ENCODE measurements at regions not wholly inside any gene's neighbourhood (a gene's known extent, or its start where the extent isn't known, plus 50 kb on each side); places are given as distances from the start of the nearest gene placed in this dataset.

DNA sequence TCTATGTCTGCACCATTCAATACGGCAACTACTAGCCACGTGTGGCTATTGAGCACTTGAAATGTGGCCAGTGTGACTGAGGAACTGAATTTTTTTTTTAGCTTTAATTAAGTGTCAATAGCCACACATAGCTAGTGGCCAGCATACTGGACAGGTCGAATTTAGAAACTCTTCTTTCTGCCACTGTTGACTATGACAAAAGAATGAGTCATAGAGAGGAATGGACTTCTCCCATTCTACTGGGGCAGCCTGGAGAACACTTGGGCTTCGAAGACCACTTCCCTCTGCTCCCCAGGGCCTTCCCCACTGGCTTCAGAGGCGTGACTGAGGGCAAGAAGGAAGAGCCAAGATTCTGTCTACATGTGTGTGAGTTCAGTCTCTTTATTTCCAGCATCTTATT is 137.5 kb downstream of the SNX10 start:
- Histone ChIP-seq H3K9me3 (ENCODE audit: low read depth) (no peaks in the 10 kb centered on the region), H3K27ac (no peak overlapping the region), H4K20me1 (ENCODE audit: insufficient read depth, poor library complexity, severe bottlenecking) (no peaks in the 10 kb centered on the region), H3K4me3 (no peak overlapping the region), H3K79me2 (no peaks in the 10 kb centered on the region), H3K9me2 (replicated peaks; ENCODE audit: insufficient read depth) (no peaks in the 10 kb centered on the region), H3K27me3 (no peaks in the 10 kb centered on the region), H3K4me2 (no peak overlapping the region), H3K36me3 (replicated peaks; ENCODE audit: insufficient read depth, low read depth) (no peaks in the 10 kb centered on the region), H2AFZ (no peak overlapping the region), H3K4me1 (ENCODE audit: insufficient read depth) (no peaks in the 10 kb centered on the region)
- WGBS (ENCODE audit: low lambda C conversion rate, missing lambda C conversion rate): 89% methylated on average over 5 of the region's 5 CpGs
- no peak for TF ChIP-seq EZH2 (IDR thresholded peaks at IDR 0.05; ENCODE audit: borderline replicate concordance)
- no peak for TF ChIP-seq EZH2phosphoT487 (IDR thresholded peaks at IDR 0.05; ENCODE audit: low read depth, severe bottlenecking, unreplicated experiment)
- TF ChIP-seq, protein P1, sequence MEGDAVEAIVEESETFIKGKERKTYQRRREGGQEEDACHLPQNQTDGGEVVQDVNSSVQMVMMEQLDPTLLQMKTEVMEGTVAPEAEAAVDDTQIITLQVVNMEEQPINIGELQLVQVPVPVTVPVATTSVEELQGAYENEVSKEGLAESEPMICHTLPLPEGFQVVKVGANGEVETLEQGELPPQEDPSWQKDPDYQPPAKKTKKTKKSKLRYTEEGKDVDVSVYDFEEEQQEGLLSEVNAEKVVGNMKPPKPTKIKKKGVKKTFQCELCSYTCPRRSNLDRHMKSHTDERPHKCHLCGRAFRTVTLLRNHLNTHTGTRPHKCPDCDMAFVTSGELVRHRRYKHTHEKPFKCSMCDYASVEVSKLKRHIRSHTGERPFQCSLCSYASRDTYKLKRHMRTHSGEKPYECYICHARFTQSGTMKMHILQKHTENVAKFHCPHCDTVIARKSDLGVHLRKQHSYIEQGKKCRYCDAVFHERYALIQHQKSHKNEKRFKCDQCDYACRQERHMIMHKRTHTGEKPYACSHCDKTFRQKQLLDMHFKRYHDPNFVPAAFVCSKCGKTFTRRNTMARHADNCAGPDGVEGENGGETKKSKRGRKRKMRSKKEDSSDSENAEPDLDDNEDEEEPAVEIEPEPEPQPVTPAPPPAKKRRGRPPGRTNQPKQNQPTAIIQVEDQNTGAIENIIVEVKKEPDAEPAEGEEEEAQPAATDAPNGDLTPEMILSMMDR (IDR thresholded peaks at IDR 0.05; ENCODE audit: poor library complexity): no peak
- DNase-seq (ENCODE audit: low spot score): no peak

DNA sequence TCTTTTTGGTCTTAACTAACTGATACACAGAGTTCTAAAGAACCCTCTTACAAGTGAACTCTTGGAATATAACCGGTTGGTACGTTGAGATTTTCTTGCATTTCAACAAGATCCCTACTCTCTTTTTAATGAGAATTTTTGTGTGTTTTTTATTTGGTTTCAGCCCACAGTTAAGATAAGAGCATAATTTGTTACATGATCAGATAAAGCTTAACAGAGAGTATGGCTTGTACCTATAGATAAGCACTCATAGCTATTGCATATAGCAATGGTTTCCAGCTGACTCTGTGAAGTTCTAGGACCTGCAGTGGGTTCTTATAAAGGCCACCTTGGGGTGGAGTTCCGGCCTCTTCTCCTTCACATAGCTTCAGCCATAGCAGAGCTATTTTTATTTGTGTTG is 143.3 kb downstream of the SNX10 start:
- 50% methylated on average over 3 of the region's 3 CpGs for WGBS (ENCODE audit: low lambda C conversion rate, missing lambda C conversion rate)
- DNase-seq (ENCODE audit: low spot score): no peak

DNA sequence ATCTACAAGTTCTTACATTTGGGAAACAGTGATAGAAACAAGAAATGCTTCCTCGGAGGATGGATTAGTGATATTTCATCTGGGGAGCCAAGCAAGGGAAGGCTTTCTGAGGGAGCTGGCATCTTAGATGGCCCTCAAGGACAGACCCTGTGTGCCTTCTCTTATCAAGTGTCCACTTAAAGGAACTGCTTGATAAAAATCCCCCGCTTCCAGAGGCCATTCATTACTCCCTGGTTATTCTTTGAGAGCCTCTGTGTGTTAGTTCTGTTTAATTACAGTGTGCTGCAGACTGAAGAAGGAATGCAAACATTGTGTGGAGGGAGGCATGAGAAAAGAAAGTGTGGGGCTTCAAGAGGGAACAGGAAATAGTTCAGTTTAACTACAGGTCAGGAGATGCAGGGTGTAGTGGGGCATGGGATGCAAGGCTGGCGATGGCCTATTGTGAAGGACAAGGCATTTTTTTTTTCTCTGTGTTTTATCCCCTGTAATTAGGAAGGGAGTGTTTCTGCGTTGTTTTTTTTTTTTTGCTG is 145.4 kb downstream of the SNX10 start:
- H3K4me3 ChIP-seq: no peak overlapping the region
- peaks cover 11% of the 10 kb centered on the region for H3K4me1 ChIP-seq (ENCODE audit: insufficient read depth)
- peak overlapping the region; percentile 59 for H3K27ac ChIP-seq
- WGBS (ENCODE audit: low lambda C conversion rate, missing lambda C conversion rate): 57% methylated on average over 4 of the region's 4 CpGs
- peak overlapping the region; percentile 17 for H3K4me2 ChIP-seq
- H4K20me1 ChIP-seq (ENCODE audit: insufficient read depth, poor library complexity, severe bottlenecking): no peaks in the 10 kb centered on the region
- H2AFZ ChIP-seq: no peak overlapping the region
- H3K36me3 ChIP-seq (replicated peaks; ENCODE audit: insufficient read depth, low read depth): no peaks in the 10 kb centered on the region
- H3K9me2 ChIP-seq (replicated peaks; ENCODE audit: insufficient read depth): no peaks in the 10 kb centered on the region
- no peaks in the 10 kb centered on the region for H3K79me2 ChIP-seq
- DNase-seq (ENCODE audit: low spot score): no peak
- TF ChIP-seq, protein P1 (IDR thresholded peaks at IDR 0.05; ENCODE audit: poor library complexity): no peak
- no peak for TF ChIP-seq EZH2 (IDR thresholded peaks at IDR 0.05; ENCODE audit: borderline replicate concordance)
- H3K27me3 ChIP-seq: no peaks in the 10 kb centered on the region
- H3K9me3 ChIP-seq (ENCODE audit: low read depth): no peaks in the 10 kb centered on the region

More for the DNA sequence above, 143.3 kb downstream of the SNX10 start:
- Histone ChIP-seq H3K27ac (no peak overlapping the region), H3K79me2 (no peaks in the 10 kb centered on the region), H3K9me3 (ENCODE audit: low read depth) (no peaks in the 10 kb centered on the region), H3K9me2 (replicated peaks; ENCODE audit: insufficient read depth) (no peaks in the 10 kb centered on the region), H3K4me3 (no peak overlapping the region), H3K36me3 (replicated peaks; ENCODE audit: insufficient read depth, low read depth) (no peaks in the 10 kb centered on the region), H3K27me3 (no peaks in the 10 kb centered on the region), H2AFZ (no peak overlapping the region), H3K4me1 (ENCODE audit: insufficient read depth) (peaks cover 7% of the 10 kb centered on the region), H4K20me1 (ENCODE audit: insufficient read depth, poor library complexity, severe bottlenecking) (no peaks in the 10 kb centered on the region), H3K4me2 (no peak overlapping the region)
- TF ChIP-seq EZH2 (IDR thresholded peaks at IDR 0.05; ENCODE audit: borderline replicate concordance): no peak
- TF ChIP-seq, protein P1 (IDR thresholded peaks at IDR 0.05; ENCODE audit: poor library complexity): no peak
- no peak for TF ChIP-seq EZH2phosphoT487 (IDR thresholded peaks at IDR 0.05; ENCODE audit: low read depth, severe bottlenecking, unreplicated experiment)

DNA sequence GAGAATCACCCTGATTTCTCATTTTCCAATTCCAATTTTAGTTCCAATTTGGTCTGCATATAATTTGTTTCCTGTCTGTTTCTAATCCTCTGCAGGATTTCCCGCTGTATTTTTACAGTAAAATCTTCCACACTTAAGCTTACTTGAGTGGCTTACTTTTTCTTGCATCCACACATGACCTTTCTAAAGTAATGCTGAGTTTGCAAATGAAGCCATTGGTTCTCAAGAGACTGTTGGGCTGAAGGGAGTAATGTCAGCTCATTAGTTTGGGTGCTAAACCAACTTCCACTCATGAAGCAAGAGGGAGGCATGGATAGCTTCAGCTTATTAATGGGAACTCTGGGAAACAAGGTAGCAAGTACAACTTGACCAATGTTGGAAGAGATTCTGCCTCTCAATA is 146.4 kb downstream of the SNX10 start:
- no peak overlapping the region for H3K4me3 ChIP-seq
- no peak overlapping the region for H3K4me2 ChIP-seq
- WGBS (ENCODE audit: low lambda C conversion rate, missing lambda C conversion rate): 84% methylated on average over 1 of the region's 1 CpG
- H3K36me3 ChIP-seq (replicated peaks; ENCODE audit: insufficient read depth, low read depth): no peaks in the 10 kb centered on the region
- no peak overlapping the region for H2AFZ ChIP-seq
- no peaks in the 10 kb centered on the region for H3K79me2 ChIP-seq
- TF ChIP-seq EZH2 (IDR thresholded peaks at IDR 0.05; ENCODE audit: borderline replicate concordance): no peak
- TF ChIP-seq, protein P1 (IDR thresholded peaks at IDR 0.05; ENCODE audit: poor library complexity): no peak
- TF ChIP-seq EZH2phosphoT487 (IDR thresholded peaks at IDR 0.05; ENCODE audit: low read depth, severe bottlenecking, unreplicated experiment): no peak
- H3K27me3 ChIP-seq: no peaks in the 10 kb centered on the region
- no peaks in the 10 kb centered on the region for H4K20me1 ChIP-seq (ENCODE audit: insufficient read depth, poor library complexity, severe bottlenecking)
- H3K9me3 ChIP-seq (ENCODE audit: low read depth): no peaks in the 10 kb centered on the region
- H3K4me1 ChIP-seq (ENCODE audit: insufficient read depth): peaks cover 11% of the 10 kb centered on the region
- no peak for DNase-seq (ENCODE audit: low spot score)
- no peaks in the 10 kb centered on the region for H3K9me2 ChIP-seq (replicated peaks; ENCODE audit: insufficient read depth)
- no peak overlapping the region for H3K27ac ChIP-seq

Data from hepatocyte (in vitro differentiated cells).